Activated T-cell treated with anti-CD3 and anti-CD28 coated beads, Interleukin-2, amount 50 U/mL, for 72 hours (primary cell): ENCODE measurements at regions not wholly inside any gene's neighbourhood (a gene's known extent, or its start where the extent isn't known, plus 50 kb on each side); places are given as distances from the start of the nearest gene placed in this dataset.
A peak's percentile ranks its signal among the peaks of the same experiment; 100 is the strongest.

Source experiments
- ATAC-seq, 2 donors: fragments of 150-1000 bp; cut with Tn5 transposase; replicated peaks in 1 of 2; 2 replicates each; pipeline ENCODE4 v1.10.0; 2021; ENCODE audit warnings: moderate library complexity in 2 of 2, mild to moderate bottlenecking in 1 of 2
- DNase-seq, 2 donors: peaks; one replicate each; pipeline ENCODE4 v3.0.0; 2021 to 2022; ENCODE audit warnings: mixed read lengths in 1 of 2
- H3K27ac Mint-ChIP-seq: one replicate; pipeline ENCODE4 v1.8.0; 2022; ENCODE audit warnings: mild to moderate bottlenecking, moderate library complexity, mixed read lengths
- H3K27me3 Mint-ChIP-seq: one replicate; pipeline ENCODE4 v1.8.0; 2022; ENCODE audit warnings: low read depth, mixed read lengths
- H3K36me3 Mint-ChIP-seq, 2 donors: one replicate each; pipeline ENCODE4 v1.8.0; 2022; ENCODE audit warnings: mixed read lengths in 2 of 2, mild to moderate bottlenecking in 1 of 2; ENCODE audit not compliant: insufficient read depth in 2 of 2
- H3K4me1 Mint-ChIP-seq: one replicate; pipeline ENCODE4 v1.8.0; 2022; ENCODE audit warnings: low read depth, mixed read lengths
- H3K4me3 Mint-ChIP-seq, 2 donors: one replicate each; pipeline ENCODE4 v1.8.0; 2022; ENCODE audit warnings: mild to moderate bottlenecking in 2 of 2, mixed read lengths in 2 of 2, moderate library complexity in 2 of 2
- H3K9me3 Mint-ChIP-seq, 2 donors: one replicate each; pipeline ENCODE4 v1.8.0; 2022; ENCODE audit warnings: mixed read lengths in 2 of 2

DNA sequence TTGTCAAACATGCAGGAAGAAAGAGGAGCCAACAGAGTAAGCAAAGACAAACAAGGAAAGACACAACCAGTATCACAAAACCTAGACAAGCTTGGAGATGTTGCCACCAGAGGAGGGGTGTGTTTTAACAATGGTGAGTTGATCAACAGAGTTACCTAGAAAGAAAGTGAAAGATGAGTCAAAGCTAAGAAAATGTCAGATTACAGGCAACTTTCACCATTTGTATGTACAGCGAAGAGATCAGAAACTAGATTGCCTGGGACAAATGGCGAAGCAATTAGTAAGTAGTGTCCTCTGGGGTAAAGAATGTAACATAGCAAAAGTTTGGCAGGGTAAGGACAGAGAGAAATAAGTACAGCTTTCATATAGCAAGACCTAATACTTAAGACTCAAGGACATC is 51.6 kb upstream of the POU3F2 start:
- Mint-ChIP-seq H3K36me3 (no peaks in the 10 kb centered on the region), H3K4me1 (peaks cover 5% of the 10 kb centered on the region), H3K4me3 (no peak overlapping the region), H3K27ac (no peak overlapping the region), H3K27me3 (peaks cover 49% of the 10 kb centered on the region), H3K9me3 (no peaks in the 10 kb centered on the region)
- DNase-seq (peak in 1 of 2 donors; percentile 3), ATAC-seq (peak; percentile 40 to 69)

DNA sequence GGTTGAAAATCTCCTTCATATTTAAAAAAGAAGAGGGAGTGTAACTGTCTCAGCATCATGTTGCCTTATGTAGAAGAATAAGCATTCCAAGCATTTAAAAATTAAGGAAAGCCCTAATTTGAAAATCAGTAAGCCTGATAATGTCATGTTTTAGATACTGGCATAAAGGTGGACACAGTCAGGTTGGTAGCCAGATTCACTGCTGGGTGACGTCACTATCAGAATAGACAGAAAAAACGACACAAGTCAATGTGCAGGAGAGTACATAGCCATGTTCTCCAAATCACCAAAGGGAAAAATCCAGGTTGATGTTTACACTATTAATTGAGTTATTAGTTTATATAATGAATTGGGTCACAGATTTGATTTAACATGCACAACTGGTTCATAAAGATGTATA is 50.8 kb upstream of the POU3F2 start:
- H3K9me3 Mint-ChIP-seq, result no peaks in the 10 kb centered on the region
- H3K4me1 Mint-ChIP-seq, result no peaks in the 10 kb centered on the region
- H3K4me3 Mint-ChIP-seq, result no peak overlapping the region
- no peak overlapping the region for H3K27ac Mint-ChIP-seq
- H3K36me3 Mint-ChIP-seq, result no peaks in the 10 kb centered on the region
- H3K27me3 Mint-ChIP-seq, result peaks cover 41% of the 10 kb centered on the region
- no peak for ATAC-seq
- no peak for DNase-seq
